ENCODE measurements at regions not wholly inside any gene's neighbourhood (a gene's known extent, or its start where the extent isn't known, plus 50 kb on each side); places are given as distances from the start of the nearest gene placed in this dataset.
"Not testable (repeated sequence)": the region's sequence is repeated elsewhere in the genome, so short reads cannot be mapped to it uniquely, and the experiment has no call there.

DNA sequence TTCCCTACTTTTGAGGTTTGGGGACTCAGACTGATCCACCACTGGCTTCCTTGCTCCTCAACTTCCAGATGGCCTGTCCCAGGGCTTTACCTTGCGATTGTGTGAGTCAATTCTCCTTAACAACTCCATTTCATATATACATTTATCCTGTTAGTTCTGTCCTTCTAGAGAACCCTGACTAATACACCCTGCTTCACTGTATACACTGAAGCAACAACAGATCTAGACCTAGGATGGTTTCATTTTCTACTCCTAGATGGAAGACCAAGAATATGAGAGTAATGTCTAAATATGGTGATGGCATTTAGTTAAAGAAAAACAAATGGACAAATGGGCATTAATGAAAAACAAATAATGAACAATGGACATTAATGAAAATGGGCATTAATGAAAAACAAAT, 225.6 kb downstream of the LMBRD1 start:
- peaks cover 22% of the 10 kb centered on the region for H3K9me3 Mint-ChIP-seq
- no peak overlapping the region for H3K27ac Mint-ChIP-seq
- H3K27me3 Mint-ChIP-seq, result no peaks in the 10 kb centered on the region
- H3K4me1 Mint-ChIP-seq (ENCODE audit: low read depth), result no peaks in the 10 kb centered on the region
- no peaks in the 10 kb centered on the region for H3K36me3 Mint-ChIP-seq (ENCODE audit: low read depth)
- no peak overlapping the region for H3K4me3 Mint-ChIP-seq
- intact Hi-C loops (cut with micrococcal nuclease), result no loop called here

- no peak overlapping the region for H3K4me3 Mint-ChIP-seq
- H3K36me3 Mint-ChIP-seq (ENCODE audit: low read depth), result no peaks in the 10 kb centered on the region
- H3K4me1 Mint-ChIP-seq (ENCODE audit: low read depth), result no peaks in the 10 kb centered on the region
- intact Hi-C loops (cut with micrococcal nuclease), result no loop called here
- no peak overlapping the region for H3K27ac Mint-ChIP-seq
- peaks cover 22% of the 10 kb centered on the region for H3K9me3 Mint-ChIP-seq
- H3K27me3 Mint-ChIP-seq, result no peaks in the 10 kb centered on the region
These were observed 226.7 kb downstream of the LMBRD1 start for GRCh38 chr6:69570106-69570505.

GRCh38 chr6:69560597-69560996, 236.2 kb downstream of the LMBRD1 start:
- not testable (repeated sequence) for H3K4me3 Mint-ChIP-seq; H3K4me1 Mint-ChIP-seq (ENCODE audit: low read depth)

DNA sequence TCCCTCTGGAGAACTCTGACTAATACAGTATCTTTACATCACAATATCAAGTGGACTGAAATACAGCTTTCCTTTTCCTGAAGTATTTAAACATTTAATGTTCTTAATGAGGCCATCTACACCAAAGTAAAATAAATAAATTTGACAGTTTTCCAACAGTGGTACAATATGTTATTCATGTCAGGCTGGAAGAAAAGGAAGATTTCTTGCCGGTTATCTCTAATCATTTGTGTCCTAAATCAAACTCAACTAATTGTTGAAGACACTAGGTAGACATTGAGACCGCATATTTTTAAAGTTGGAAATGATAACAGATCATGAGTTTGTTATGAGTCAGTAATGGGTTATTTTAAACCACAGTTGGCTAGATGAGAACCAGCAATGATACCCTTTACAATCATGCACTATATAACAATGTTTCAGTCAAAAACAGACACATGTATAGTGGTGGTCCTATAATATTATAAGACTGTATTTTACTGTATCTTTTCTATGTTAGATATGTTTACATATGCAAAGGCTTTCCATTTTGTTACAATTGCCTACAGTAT, 241.6 kb downstream of the LMBRD1 start:
- Mint-ChIP-seq H3K4me3 (no peak overlapping the region), H3K4me1 (ENCODE audit: low read depth) (no peaks in the 10 kb centered on the region), H3K27me3 (no peaks in the 10 kb centered on the region), H3K9me3 (peaks cover 22% of the 10 kb centered on the region), H3K27ac (no peak overlapping the region), H3K36me3 (ENCODE audit: low read depth) (no peaks in the 10 kb centered on the region)
- intact Hi-C loops (cut with micrococcal nuclease), result no loop called here

More at GRCh38 chr6:69560597-69560996, 236.2 kb downstream of the LMBRD1 start:
- H3K36me3 Mint-ChIP-seq (ENCODE audit: low read depth); H3K27ac Mint-ChIP-seq; H3K27me3 Mint-ChIP-seq; intact Hi-C loops (cut with micrococcal nuclease): not testable (repeated sequence)
- H3K9me3 Mint-ChIP-seq, result peaks cover 48% of the 10 kb centered on the region

DNA sequence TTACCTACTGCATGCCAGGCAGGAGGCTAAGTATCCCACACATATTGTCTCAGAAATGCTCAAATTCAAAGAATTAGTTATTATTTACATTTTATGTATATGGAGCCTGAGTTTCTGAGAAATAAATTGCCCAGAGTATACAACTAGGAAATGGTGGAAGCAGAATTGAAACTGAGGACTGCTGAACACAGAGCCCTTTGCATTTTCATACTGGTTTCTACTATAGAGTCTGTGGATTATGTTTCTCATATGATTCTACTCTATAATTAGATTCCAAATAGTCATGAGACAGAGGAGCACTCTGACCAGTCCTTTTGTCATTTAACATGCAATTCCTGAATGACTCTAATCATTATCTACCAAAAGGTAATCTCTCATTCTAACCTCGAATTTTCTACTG, 254.3 kb downstream of the LMBRD1 start:
- no peaks in the 10 kb centered on the region for H3K4me1 Mint-ChIP-seq (ENCODE audit: low read depth)
- H3K9me3 Mint-ChIP-seq, result peaks cover 10% of the 10 kb centered on the region
- intact Hi-C loops (cut with micrococcal nuclease), result no loop called here
- H3K27me3 Mint-ChIP-seq, result no peaks in the 10 kb centered on the region
- H3K36me3 Mint-ChIP-seq (ENCODE audit: low read depth), result no peaks in the 10 kb centered on the region
- no peak overlapping the region for H3K27ac Mint-ChIP-seq
- no peak overlapping the region for H3K4me3 Mint-ChIP-seq

DNA sequence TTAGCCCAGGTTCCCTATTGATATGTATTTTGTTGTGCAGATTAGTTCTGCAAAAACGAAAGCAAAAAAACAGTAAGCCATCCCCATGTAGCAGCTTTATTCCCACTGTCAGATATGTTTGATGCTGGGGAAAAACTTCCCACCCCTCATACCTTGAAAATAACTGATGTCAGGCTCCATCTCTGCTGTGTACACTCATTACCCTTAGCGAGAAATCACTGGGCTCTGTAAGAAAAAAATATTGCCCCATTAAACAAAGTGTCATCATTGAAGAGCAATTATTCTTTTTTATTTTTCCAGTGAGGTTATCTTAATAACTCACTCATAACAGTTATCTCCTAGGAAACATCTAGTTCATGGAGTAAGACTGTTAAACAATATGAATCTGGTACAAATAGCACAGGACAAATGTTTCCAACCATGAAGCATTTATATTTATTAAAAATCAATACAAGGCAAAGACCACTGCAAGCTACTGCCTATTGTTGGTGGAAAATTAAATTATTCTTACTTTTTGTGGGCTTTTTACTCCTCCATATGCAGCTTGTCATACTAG, 268.8 kb downstream of the LMBRD1 start:
- Mint-ChIP-seq H3K27me3 (no peaks in the 10 kb centered on the region), H3K9me3 (no peaks in the 10 kb centered on the region), H3K4me1 (ENCODE audit: low read depth) (no peaks in the 10 kb centered on the region)

GRCh38 chr6:69515480-69515879, 281.3 kb downstream of the LMBRD1 start:
- intact Hi-C loops (cut with micrococcal nuclease); H3K36me3 Mint-ChIP-seq (ENCODE audit: low read depth); H3K27ac Mint-ChIP-seq; H3K4me3 Mint-ChIP-seq; H3K4me1 Mint-ChIP-seq (ENCODE audit: low read depth); H3K27me3 Mint-ChIP-seq: not testable (repeated sequence)
- peaks cover 38% of the 10 kb centered on the region for H3K9me3 Mint-ChIP-seq

More for the DNA sequence above, 268.8 kb downstream of the LMBRD1 start:
- no peaks in the 10 kb centered on the region for H3K36me3 Mint-ChIP-seq (ENCODE audit: low read depth)
- intact Hi-C loops (cut with micrococcal nuclease), result no loop called here
- no peak overlapping the region for H3K27ac Mint-ChIP-seq
- H3K4me3 Mint-ChIP-seq, result no peak overlapping the region

- Mint-ChIP-seq H3K9me3 (peaks cover 48% of the 10 kb centered on the region), H3K4me3 (no peak overlapping the region), H3K27me3 (no peaks in the 10 kb centered on the region), H3K36me3 (ENCODE audit: low read depth) (no peaks in the 10 kb centered on the region), H3K27ac (no peak overlapping the region), H3K4me1 (ENCODE audit: low read depth) (no peaks in the 10 kb centered on the region)
- intact Hi-C loops (cut with micrococcal nuclease), result no loop called here
These were observed 302.2 kb downstream of the LMBRD1 start for GRCh38 chr6:69494595-69494994.

GRCh38 chr6:69489970-69490369, 306.8 kb downstream of the LMBRD1 start:
- H3K9me3 Mint-ChIP-seq, result peaks cover 53% of the 10 kb centered on the region
- no peaks in the 10 kb centered on the region for H3K27me3 Mint-ChIP-seq
- H3K36me3 Mint-ChIP-seq (ENCODE audit: low read depth), result no peaks in the 10 kb centered on the region
- no peak overlapping the region for H3K27ac Mint-ChIP-seq
- no peaks in the 10 kb centered on the region for H3K4me1 Mint-ChIP-seq (ENCODE audit: low read depth)
- intact Hi-C loops (cut with micrococcal nuclease), result no loop called here
- H3K4me3 Mint-ChIP-seq, result no peak overlapping the region

GRCh38 chr6:69487688-69488087, 309.1 kb downstream of the LMBRD1 start:
- Mint-ChIP-seq H3K27ac (no peak overlapping the region), H3K4me3 (no peak overlapping the region), H3K9me3 (peaks cover 39% of the 10 kb centered on the region), H3K4me1 (ENCODE audit: low read depth) (no peaks in the 10 kb centered on the region), H3K36me3 (ENCODE audit: low read depth) (no peaks in the 10 kb centered on the region), H3K27me3 (no peaks in the 10 kb centered on the region)
- intact Hi-C loops (cut with micrococcal nuclease), result no loop called here

- Mint-ChIP-seq H3K4me1 (ENCODE audit: low read depth) (no peaks in the 10 kb centered on the region), H3K27ac (no peak overlapping the region), H3K4me3 (no peak overlapping the region), H3K27me3 (no peaks in the 10 kb centered on the region), H3K9me3 (peaks cover 34% of the 10 kb centered on the region), H3K36me3 (ENCODE audit: low read depth) (no peaks in the 10 kb centered on the region)
- intact Hi-C loops (cut with micrococcal nuclease), result no loop called here
These were observed 329.7 kb downstream of the LMBRD1 start for GRCh38 chr6:69466979-69467570.

- no peaks in the 10 kb centered on the region for H3K27me3 Mint-ChIP-seq
- no peaks in the 10 kb centered on the region for H3K36me3 Mint-ChIP-seq (ENCODE audit: low read depth)
- intact Hi-C loops (cut with micrococcal nuclease), result no loop called here
- H3K4me3 Mint-ChIP-seq, result no peak overlapping the region
- peaks cover 34% of the 10 kb centered on the region for H3K9me3 Mint-ChIP-seq
- no peak overlapping the region for H3K27ac Mint-ChIP-seq
- no peaks in the 10 kb centered on the region for H3K4me1 Mint-ChIP-seq (ENCODE audit: low read depth)
These were observed 330.9 kb downstream of the LMBRD1 start for GRCh38 chr6:69465866-69466265.

GRCh38 chr6:69456086-69456485, 340.7 kb downstream of the LMBRD1 start:
- no peaks in the 10 kb centered on the region for H3K36me3 Mint-ChIP-seq (ENCODE audit: low read depth)
- peaks cover 30% of the 10 kb centered on the region for H3K9me3 Mint-ChIP-seq
- H3K27ac Mint-ChIP-seq, result no peak overlapping the region

GRCh38 chr6:69454619-69455018, 342.2 kb downstream of the LMBRD1 start:
- H3K36me3 Mint-ChIP-seq (ENCODE audit: low read depth); H3K4me1 Mint-ChIP-seq (ENCODE audit: low read depth); H3K27me3 Mint-ChIP-seq; H3K4me3 Mint-ChIP-seq; intact Hi-C loops (cut with micrococcal nuclease); H3K27ac Mint-ChIP-seq: not testable (repeated sequence)
- H3K9me3 Mint-ChIP-seq, result peaks cover 45% of the 10 kb centered on the region

More at GRCh38 chr6:69456086-69456485, 340.7 kb downstream of the LMBRD1 start:
- Mint-ChIP-seq H3K4me3 (no peak overlapping the region), H3K27me3 (no peaks in the 10 kb centered on the region), H3K4me1 (ENCODE audit: low read depth) (no peaks in the 10 kb centered on the region)
- intact Hi-C loops (cut with micrococcal nuclease), result no loop called here

DNA sequence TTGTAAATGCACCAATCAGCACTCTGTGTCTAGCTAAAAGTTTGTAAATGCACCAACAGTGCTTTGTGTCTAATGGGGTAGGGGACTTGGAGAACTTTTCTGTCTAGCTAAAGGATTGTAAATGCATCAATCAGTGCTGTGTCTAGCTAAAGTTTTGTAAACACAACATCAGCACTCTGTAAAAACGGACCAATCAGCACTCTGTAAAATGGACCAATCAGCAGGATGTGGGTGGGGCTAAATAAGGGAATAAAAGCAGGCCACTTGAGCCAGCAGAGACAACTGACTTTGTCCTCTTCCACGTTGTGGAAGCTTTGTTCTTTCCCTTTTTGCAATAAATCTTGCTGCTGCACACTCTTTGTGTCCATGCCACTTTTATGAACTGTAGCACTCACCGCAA, 346.3 kb downstream of the LMBRD1 start:
- H3K36me3 Mint-ChIP-seq (ENCODE audit: low read depth); H3K27ac Mint-ChIP-seq; H3K27me3 Mint-ChIP-seq; H3K4me3 Mint-ChIP-seq; H3K4me1 Mint-ChIP-seq (ENCODE audit: low read depth); intact Hi-C loops (cut with micrococcal nuclease): not testable (repeated sequence)
- peaks cover 83% of the 10 kb centered on the region for H3K9me3 Mint-ChIP-seq

Data from dendritic cell treated with granulocyte-macrophage colony-stimulating factor and Interleukin-4, amounts not matched to agents 40 ng/mL and 50 ng/mL, for 4 days (primary cell).